ENCODE measurements at regions not wholly inside any gene's neighbourhood (a gene's known extent, or its start where the extent isn't known, plus 50 kb on each side); places are given as distances from the start of the nearest gene placed in this dataset.

DNA sequence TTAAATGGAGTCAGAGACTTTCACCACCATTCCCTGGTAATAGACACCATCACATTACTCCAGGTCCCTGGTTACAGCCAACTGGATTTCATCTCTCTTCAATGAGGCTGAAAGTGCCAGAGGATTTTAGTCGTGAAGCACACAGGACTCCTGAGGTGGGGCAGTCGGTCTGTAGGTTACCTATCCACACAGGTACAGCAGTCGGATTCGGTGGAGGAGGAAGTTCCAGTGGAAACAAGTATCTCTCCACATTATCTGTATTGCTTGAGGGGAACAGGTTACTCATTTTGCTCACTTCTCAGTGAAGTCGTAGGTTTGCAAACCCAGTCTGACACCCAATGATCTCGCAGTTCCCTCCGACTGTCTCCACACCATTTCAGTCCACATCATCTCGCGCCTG lies 82.3 kb upstream of the TMEM45B start:
- no peak for ATAC-seq
- no peak for FAIRE-seq
- no peak overlapping the region for H3K4me3 ChIP-seq
- 59% methylated on average over 9 of the region's 9 CpGs for WGBS (ENCODE audit: missing lambda C conversion rate)
- DNase-seq (ENCODE audit: low read depth in 1 of 2, low spot score in 1 of 2), result no peak
- no peaks in the 10 kb centered on the region for H3K9me3 ChIP-seq
- H3K4me1 ChIP-seq, result no peaks in the 10 kb centered on the region
- TF ChIP-seq JUNB (IDR thresholded peaks at IDR 0.05) (no peak), HDAC2 (IDR thresholded peaks at IDR 0.05) (no peak), CHD2 (IDR thresholded peaks at IDR 0.05; ENCODE audit: low read length, partially characterized antibody) (no peak), HEYL (CRISPR knock-in tag; IDR thresholded peaks at IDR 0.05) (no peak)
- ChIA-PET POLR2A (no interaction called here), CTCF (no interaction called here)
- H3K27ac ChIP-seq, result no peak overlapping the region
- H3K4me2 ChIP-seq, result no peak overlapping the region

DNA sequence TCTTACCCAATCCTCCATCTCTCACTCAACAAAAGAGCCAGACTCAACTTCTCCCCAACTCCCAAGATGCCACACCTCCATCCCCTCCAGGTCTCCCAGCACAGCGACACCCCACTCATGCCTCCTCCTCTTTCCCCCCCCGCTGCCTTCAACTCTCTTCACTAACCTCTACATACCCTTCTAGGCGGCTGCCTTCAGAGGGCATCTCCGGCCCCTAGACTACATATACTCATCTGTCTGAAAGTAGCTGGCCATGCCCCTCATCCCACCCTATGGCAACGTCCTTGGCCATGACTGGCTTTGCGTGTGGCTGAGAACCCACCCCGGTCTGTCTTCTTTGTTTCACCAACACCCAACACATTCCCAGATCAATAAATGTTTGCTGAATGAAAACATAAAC lies 81.7 kb upstream of the TMEM45B start:
- H3K27ac ChIP-seq, result no peak overlapping the region
- no peaks in the 10 kb centered on the region for H3K4me1 ChIP-seq
- 61% methylated on average over 7 of the region's 7 CpGs for WGBS (ENCODE audit: missing lambda C conversion rate)

GRCh38 chr11:129734654-129735053 lies 81.0 kb upstream of the TMEM45B start:
- DNase-seq (ENCODE audit: low read depth in 1 of 2, low spot score in 1 of 2), result no peak
- H3K9me3 ChIP-seq, result no peaks in the 10 kb centered on the region
- 63% methylated on average over 7 of the region's 7 CpGs for WGBS (ENCODE audit: missing lambda C conversion rate)
- no peak overlapping the region for H3K4me3 ChIP-seq
- TF ChIP-seq GATA3 (IDR thresholded peaks at IDR 0.05; ENCODE audit: borderline replicate concordance) (no peak), HOXB13 (CRISPR knock-in tag; IDR thresholded peaks at IDR 0.05; ENCODE audit: low read depth) (no peak), HMGXB4 (CRISPR knock-in tag; IDR thresholded peaks at IDR 0.05; ENCODE audit: borderline replicate concordance) (no peak)
- TF ChIP-seq, protein P1, sequence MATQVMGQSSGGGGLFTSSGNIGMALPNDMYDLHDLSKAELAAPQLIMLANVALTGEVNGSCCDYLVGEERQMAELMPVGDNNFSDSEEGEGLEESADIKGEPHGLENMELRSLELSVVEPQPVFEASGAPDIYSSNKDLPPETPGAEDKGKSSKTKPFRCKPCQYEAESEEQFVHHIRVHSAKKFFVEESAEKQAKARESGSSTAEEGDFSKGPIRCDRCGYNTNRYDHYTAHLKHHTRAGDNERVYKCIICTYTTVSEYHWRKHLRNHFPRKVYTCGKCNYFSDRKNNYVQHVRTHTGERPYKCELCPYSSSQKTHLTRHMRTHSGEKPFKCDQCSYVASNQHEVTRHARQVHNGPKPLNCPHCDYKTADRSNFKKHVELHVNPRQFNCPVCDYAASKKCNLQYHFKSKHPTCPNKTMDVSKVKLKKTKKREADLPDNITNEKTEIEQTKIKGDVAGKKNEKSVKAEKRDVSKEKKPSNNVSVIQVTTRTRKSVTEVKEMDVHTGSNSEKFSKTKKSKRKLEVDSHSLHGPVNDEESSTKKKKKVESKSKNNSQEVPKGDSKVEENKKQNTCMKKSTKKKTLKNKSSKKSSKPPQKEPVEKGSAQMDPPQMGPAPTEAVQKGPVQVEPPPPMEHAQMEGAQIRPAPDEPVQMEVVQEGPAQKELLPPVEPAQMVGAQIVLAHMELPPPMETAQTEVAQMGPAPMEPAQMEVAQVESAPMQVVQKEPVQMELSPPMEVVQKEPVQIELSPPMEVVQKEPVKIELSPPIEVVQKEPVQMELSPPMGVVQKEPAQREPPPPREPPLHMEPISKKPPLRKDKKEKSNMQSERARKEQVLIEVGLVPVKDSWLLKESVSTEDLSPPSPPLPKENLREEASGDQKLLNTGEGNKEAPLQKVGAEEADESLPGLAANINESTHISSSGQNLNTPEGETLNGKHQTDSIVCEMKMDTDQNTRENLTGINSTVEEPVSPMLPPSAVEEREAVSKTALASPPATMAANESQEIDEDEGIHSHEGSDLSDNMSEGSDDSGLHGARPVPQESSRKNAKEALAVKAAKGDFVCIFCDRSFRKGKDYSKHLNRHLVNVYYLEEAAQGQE (IDR thresholded peaks at IDR 0.05), result no peak
- H3K27ac ChIP-seq, result no peak overlapping the region
- H3K4me2 ChIP-seq, result no peak overlapping the region
- no peaks in the 10 kb centered on the region for H3K4me1 ChIP-seq
- no peak for ATAC-seq
- CTCF ChIA-PET, result interaction anchor here (1.0 kb wide), 1 partner anchor 16 kb away, joined by 3 read pairs; no protein-coding TSS in a partner anchor
- no peak for FAIRE-seq
- POLR2A ChIA-PET, result no interaction called here

More for the DNA sequence above, 81.7 kb upstream of the TMEM45B start:
- ChIA-PET POLR2A (no interaction called here), CTCF (interaction anchor here (1.0 kb wide), 1 partner anchor 16 kb away, joined by 3 read pairs; no protein-coding TSS in a partner anchor)
- Histone ChIP-seq H3K4me3 (no peak overlapping the region), H3K9me3 (no peaks in the 10 kb centered on the region), H3K4me2 (no peak overlapping the region)
- FAIRE-seq, result no peak
- no peak for ATAC-seq
- TF ChIP-seq EHF (CRISPR knock-in tag; IDR thresholded peaks at IDR 0.05), result no peak
- TF ChIP-seq ZC3H11A (IDR thresholded peaks at IDR 0.05), result no peak
- TF ChIP-seq EP300 (IDR thresholded peaks at IDR 0.05), result no peak
- TF ChIP-seq KDM1A (IDR thresholded peaks at IDR 0.05; ENCODE audit: low read depth), result no peak
- no peak for TF ChIP-seq ELK1 (IDR thresholded peaks at IDR 0.05; ENCODE audit: low read depth, low read length)
- TF ChIP-seq, protein P2, sequence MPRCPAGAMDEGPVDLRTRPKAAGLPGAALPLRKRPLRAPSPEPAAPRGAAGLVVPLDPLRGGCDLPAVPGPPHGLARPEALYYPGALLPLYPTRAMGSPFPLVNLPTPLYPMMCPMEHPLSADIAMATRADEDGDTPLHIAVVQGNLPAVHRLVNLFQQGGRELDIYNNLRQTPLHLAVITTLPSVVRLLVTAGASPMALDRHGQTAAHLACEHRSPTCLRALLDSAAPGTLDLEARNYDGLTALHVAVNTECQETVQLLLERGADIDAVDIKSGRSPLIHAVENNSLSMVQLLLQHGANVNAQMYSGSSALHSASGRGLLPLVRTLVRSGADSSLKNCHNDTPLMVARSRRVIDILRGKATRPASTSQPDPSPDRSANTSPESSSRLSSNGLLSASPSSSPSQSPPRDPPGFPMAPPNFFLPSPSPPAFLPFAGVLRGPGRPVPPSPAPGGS (IDR thresholded peaks at IDR 0.05), result no peak
- TF ChIP-seq, protein P3, sequence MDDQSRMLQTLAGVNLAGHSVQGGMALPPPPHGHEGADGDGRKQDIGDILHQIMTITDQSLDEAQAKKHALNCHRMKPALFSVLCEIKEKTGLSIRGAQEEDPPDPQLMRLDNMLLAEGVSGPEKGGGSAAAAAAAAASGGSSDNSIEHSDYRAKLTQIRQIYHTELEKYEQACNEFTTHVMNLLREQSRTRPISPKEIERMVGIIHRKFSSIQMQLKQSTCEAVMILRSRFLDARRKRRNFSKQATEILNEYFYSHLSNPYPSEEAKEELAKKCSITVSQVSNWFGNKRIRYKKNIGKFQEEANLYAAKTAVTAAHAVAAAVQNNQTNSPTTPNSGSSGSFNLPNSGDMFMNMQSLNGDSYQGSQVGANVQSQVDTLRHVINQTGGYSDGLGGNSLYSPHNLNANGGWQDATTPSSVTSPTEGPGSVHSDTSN (IDR thresholded peaks at IDR 0.05), result no peak
- TF ChIP-seq MAFK (IDR thresholded peaks at IDR 0.05; ENCODE audit: partially characterized antibody), result no peak
- no peak for DNase-seq (ENCODE audit: low read depth in 1 of 2, low spot score in 1 of 2)

Measured in A549 (cell line).